Tibial artery (tissue), 4 donors: ENCODE measurements at regions not wholly inside any gene's neighbourhood (a gene's known extent, or its start where the extent isn't known, plus 50 kb on each side); places are given as distances from the start of the nearest gene placed in this dataset.

Experiments
- DNase-seq, 2 donors: peaks; one replicate each; pipeline ENCODE4 v3.0.0-alpha.2; 2019
- H3K27ac ChIP-seq, 2 donors: fragments of 200-600 bp; sonication (generic) in 1 of 2; 1 replicate in 1 of 2; 2 replicates in 1 of 2; pipeline ENCODE4 v1.5.1; 2018 to 2019; ENCODE audit warnings: mild to moderate bottlenecking in 1 of 2
- H3K27me3 ChIP-seq, 2 donors: fragments of 200-600 bp; sonication (generic) in 1 of 2; one replicate each; pipeline versions ENCODE4 v1.5.1 to v1.6.0; 2016 to 2019
- H3K36me3 ChIP-seq, 3 donors: fragments of 200-600 bp; sonication (generic) in 2 of 3; one replicate each; pipeline ENCODE4 v1.5.1; 2016 to 2019; ENCODE audit warnings: mild to moderate bottlenecking in 2 of 3
- H3K4me1 ChIP-seq, 4 donors: fragments of 200-600 bp; sonication (generic) in 2 of 4; 1 replicate in 3 of 4; 2 replicates in 1 of 4; pipeline ENCODE4 v1.5.1; 2016 to 2019
- H3K4me3 ChIP-seq, 2 donors: fragments of 200-600 bp; sonication (generic) in 1 of 2; 1 replicate in 1 of 2; 2 replicates in 1 of 2; pipeline ENCODE4 v1.5.1; 2018 to 2019; ENCODE audit warnings: mild to moderate bottlenecking in 2 of 2
- H3K9me3 ChIP-seq, 3 donors: fragments of 200-600 bp; sonication (generic) in 1 of 3; one replicate each; pipeline ENCODE4 v1.5.1; 2016 to 2019
- intact Hi-C: fragments of 100-400 bp; cut with DNase I; formaldehyde crosslinking; loops from one replicate; pipeline ENCODE4 v1.15.0; 2023; ENCODE audit warnings: low total_unique reads
- TF ChIP-seq, protein P1 (sequence below), 2 experiments: fragments of 200-600 bp in 1 of 2; fragments of 450-650 bp in 1 of 2; IDR thresholded peaks; one replicate each; pipeline ENCODE4 v1.5.1; 2017 to 2019; ENCODE audit warnings: antibody characterized with exemption in 2 of 2, mild to moderate bottlenecking in 1 of 2, moderate library complexity in 1 of 2

DNA sequence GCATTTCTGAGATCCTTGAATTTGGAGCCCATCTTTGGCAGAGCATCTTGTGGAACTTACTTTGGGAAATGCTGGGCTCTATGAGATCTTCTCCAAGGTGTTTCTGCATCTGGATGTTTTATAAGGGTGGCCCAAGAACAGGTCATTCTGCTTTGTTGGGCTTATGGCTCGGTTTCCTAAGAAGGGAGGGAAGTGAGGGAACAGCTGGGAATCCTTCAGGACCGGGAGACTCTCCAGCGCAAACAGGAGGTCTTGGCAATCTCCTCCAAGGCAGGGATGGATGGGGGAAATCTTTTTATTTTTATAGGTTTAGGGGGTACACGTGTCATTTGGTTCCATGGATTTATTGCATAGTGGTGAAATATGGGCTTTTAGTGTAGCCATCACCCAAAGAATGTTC lies 54.7 kb downstream of the IRX3 start:
- TF ChIP-seq, protein P1, sequence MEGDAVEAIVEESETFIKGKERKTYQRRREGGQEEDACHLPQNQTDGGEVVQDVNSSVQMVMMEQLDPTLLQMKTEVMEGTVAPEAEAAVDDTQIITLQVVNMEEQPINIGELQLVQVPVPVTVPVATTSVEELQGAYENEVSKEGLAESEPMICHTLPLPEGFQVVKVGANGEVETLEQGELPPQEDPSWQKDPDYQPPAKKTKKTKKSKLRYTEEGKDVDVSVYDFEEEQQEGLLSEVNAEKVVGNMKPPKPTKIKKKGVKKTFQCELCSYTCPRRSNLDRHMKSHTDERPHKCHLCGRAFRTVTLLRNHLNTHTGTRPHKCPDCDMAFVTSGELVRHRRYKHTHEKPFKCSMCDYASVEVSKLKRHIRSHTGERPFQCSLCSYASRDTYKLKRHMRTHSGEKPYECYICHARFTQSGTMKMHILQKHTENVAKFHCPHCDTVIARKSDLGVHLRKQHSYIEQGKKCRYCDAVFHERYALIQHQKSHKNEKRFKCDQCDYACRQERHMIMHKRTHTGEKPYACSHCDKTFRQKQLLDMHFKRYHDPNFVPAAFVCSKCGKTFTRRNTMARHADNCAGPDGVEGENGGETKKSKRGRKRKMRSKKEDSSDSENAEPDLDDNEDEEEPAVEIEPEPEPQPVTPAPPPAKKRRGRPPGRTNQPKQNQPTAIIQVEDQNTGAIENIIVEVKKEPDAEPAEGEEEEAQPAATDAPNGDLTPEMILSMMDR (IDR thresholded peaks at IDR 0.05), result no peak
- H3K9me3 ChIP-seq, result no peaks in the 10 kb centered on the region
- intact Hi-C loops, result no loop called here
- no peak overlapping the region for H3K27ac ChIP-seq
- H3K4me3 ChIP-seq, result no peak overlapping the region
- DNase-seq, result no peak
- no peaks in the 10 kb centered on the region for H3K36me3 ChIP-seq
- no peaks in the 10 kb centered on the region for H3K27me3 ChIP-seq
- H3K4me1 ChIP-seq, result no peaks in the 10 kb centered on the region

DNA sequence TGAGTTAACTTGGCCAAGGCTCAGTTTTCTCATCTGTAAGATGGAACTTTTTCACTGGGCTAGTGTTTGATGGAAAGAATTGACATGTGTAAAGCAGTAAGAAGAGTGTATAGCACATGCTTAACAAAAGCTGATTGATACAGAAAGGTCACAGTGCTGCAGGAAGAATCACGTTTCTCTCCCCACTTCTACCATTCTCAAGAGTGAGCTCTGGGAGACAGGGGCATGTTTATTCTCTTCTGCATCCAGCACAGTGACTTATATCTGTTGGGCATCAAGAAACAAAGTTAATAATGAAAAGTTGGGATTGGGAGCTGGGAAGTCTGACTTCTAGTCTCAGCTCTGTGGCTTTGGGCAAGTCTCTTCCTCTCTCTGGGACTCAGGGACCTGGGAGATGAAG lies 55.3 kb downstream of the IRX3 start:
- Histone ChIP-seq H3K4me3 (no peak overlapping the region), H3K36me3 (no peaks in the 10 kb centered on the region), H3K27ac (no peak overlapping the region), H3K4me1 (no peaks in the 10 kb centered on the region), H3K9me3 (no peaks in the 10 kb centered on the region), H3K27me3 (no peaks in the 10 kb centered on the region)
- no peak for DNase-seq
- intact Hi-C loops, result no loop called here
- TF ChIP-seq, protein P1 (IDR thresholded peaks at IDR 0.05), result no peak

DNA sequence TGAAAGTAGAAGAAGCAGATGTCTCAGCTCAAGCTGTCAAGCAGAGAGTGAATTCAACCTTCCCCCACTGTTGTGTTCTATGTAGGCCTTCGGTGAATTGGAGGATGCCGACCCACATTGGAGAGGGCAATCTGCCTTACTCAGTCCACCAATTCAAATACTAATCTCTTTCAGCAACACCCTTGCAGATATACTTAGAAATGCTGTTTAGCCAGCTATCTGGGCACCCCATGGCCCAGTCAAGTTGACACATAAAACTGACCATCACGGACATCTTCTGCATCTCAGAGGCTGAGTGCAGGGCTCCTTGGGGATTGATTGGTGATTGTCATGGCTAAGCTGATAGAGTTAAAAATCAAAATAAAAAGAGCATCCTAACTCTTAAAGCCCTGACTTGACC lies 58.3 kb downstream of the IRX3 start:
- H3K4me1 ChIP-seq, result no peaks in the 10 kb centered on the region
- no peaks in the 10 kb centered on the region for H3K9me3 ChIP-seq
- no peak for DNase-seq
- H3K36me3 ChIP-seq, result no peaks in the 10 kb centered on the region
- TF ChIP-seq, protein P1 (IDR thresholded peaks at IDR 0.05), result no peak
- H3K27ac ChIP-seq, result no peak overlapping the region
- no peaks in the 10 kb centered on the region for H3K27me3 ChIP-seq
- no peak overlapping the region for H3K4me3 ChIP-seq
- intact Hi-C loops, result no loop called here

GRCh38 chr16:54226296-54227010 lies 60.1 kb downstream of the IRX3 start:
- DNase-seq, result no peak
- H3K4me3 ChIP-seq, result no peak overlapping the region
- H3K27ac ChIP-seq, result no peak overlapping the region
- H3K27me3 ChIP-seq, result no peaks in the 10 kb centered on the region
- intact Hi-C loops, result no loop called here
- no peaks in the 10 kb centered on the region for H3K36me3 ChIP-seq
- no peaks in the 10 kb centered on the region for H3K9me3 ChIP-seq
- no peaks in the 10 kb centered on the region for H3K4me1 ChIP-seq
- TF ChIP-seq, protein P1 (IDR thresholded peaks at IDR 0.05), result no peak

GRCh38 chr16:54219709-54220108 lies 66.9 kb downstream of the IRX3 start:
- TF ChIP-seq, protein P1 (IDR thresholded peaks at IDR 0.05), result no peak
- H3K4me1 ChIP-seq, result no peaks in the 10 kb centered on the region
- H3K27ac ChIP-seq, result no peak overlapping the region
- intact Hi-C loops, result no loop called here
- H3K36me3 ChIP-seq, result no peaks in the 10 kb centered on the region
- no peak for DNase-seq
- H3K4me3 ChIP-seq, result no peak overlapping the region
- H3K27me3 ChIP-seq, result no peaks in the 10 kb centered on the region
- H3K9me3 ChIP-seq, result no peaks in the 10 kb centered on the region

- no peak for DNase-seq
- Histone ChIP-seq H3K27me3 (no peaks in the 10 kb centered on the region), H3K4me3 (no peak overlapping the region), H3K9me3 (no peaks in the 10 kb centered on the region), H3K4me1 (no peaks in the 10 kb centered on the region), H3K27ac (no peak overlapping the region), H3K36me3 (no peaks in the 10 kb centered on the region)
- TF ChIP-seq, protein P1 (IDR thresholded peaks at IDR 0.05), result no peak
- intact Hi-C loops, result no loop called here
Measured at GRCh38 chr16:54216688-54217087, 69.9 kb downstream of the IRX3 start.
